ENCODE measurements at regions not wholly inside any gene's neighbourhood (a gene's known extent, or its start where the extent isn't known, plus 50 kb on each side); places are given as distances from the start of the nearest gene placed in this dataset.
"Not testable (repeated sequence)": the region's sequence is repeated elsewhere in the genome, so short reads cannot be mapped to it uniquely, and the experiment has no call there.

DNA sequence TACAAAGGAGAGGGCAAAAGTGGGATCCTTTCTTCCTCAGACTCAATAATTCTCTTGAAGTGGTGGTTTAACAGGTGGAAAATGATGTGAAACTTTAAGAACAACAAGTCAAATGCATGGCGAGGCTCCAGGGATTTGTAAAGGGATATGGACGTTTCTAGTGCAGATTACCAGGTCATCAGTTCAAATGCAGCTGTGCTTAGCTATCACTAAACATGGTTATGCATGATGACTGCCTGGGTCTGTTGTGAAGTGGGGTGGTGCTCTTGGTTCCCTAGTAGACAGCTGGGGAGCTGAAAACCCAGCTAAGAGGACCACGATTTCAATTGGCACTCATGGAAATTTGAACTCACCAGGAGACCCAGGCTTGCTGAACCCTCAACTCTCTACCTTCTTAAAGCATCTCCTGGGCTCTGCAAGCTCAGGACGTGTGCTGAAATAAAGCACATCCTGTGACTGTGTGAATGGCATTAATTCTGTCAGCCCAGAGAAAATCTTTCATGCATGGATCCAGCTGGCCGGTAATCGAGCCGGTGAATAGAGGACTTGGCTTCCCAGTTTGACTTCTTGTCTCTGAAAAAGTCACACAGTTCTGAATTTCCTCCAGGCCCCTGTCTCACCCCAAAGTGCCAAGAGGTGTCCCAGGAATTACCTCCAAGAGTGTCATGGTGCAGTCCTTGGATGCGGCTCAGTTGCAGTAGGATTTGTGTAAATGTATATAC, 146.1 kb downstream of the MTX2 start:
- Mint-ChIP-seq H3K36me3 (peaks cover 2% of the 10 kb centered on the region), H3K4me3 (no peak overlapping the region), H3K9me3 (no peaks in the 10 kb centered on the region), H3K27me3 (peaks cover 13% of the 10 kb centered on the region), H3K4me1 (no peaks in the 10 kb centered on the region), H3K27ac (no peak overlapping the region)

- Mint-ChIP-seq H3K4me1 (no peaks in the 10 kb centered on the region), H3K9me3 (no peaks in the 10 kb centered on the region), H3K36me3 (peaks cover 2% of the 10 kb centered on the region), H3K4me3 (no peak overlapping the region), H3K27me3 (peaks cover 13% of the 10 kb centered on the region), H3K27ac (no peak overlapping the region)
Observed at GRCh38 chr2:176415937-176416499, 146.8 kb downstream of the MTX2 start.

- peaks cover 13% of the 10 kb centered on the region for H3K27me3 Mint-ChIP-seq
- no peak overlapping the region for H3K4me3 Mint-ChIP-seq
- no peak overlapping the region for H3K27ac Mint-ChIP-seq
Observed at GRCh38 chr2:176418768-176419167, 149.5 kb downstream of the MTX2 start.

GRCh38 chr2:176419591-176420071, 150.4 kb downstream of the MTX2 start:
- no peaks in the 10 kb centered on the region for H3K9me3 Mint-ChIP-seq
- no peaks in the 10 kb centered on the region for H3K36me3 Mint-ChIP-seq
- no peaks in the 10 kb centered on the region for H3K4me1 Mint-ChIP-seq
- no peak overlapping the region for H3K4me3 Mint-ChIP-seq
- H3K27ac Mint-ChIP-seq = no peak overlapping the region
- H3K27me3 Mint-ChIP-seq = peaks cover 19% of the 10 kb centered on the region

More at GRCh38 chr2:176418768-176419167, 149.5 kb downstream of the MTX2 start:
- no peaks in the 10 kb centered on the region for H3K36me3 Mint-ChIP-seq
- no peaks in the 10 kb centered on the region for H3K4me1 Mint-ChIP-seq
- no peaks in the 10 kb centered on the region for H3K9me3 Mint-ChIP-seq

- Mint-ChIP-seq H3K4me1 (no peaks in the 10 kb centered on the region), H3K4me3 (no peak overlapping the region), H3K9me3 (peaks cover 0 to 2% (median 0%) of the 10 kb centered on the region in 3 donors), H3K27ac (no peak overlapping the region), H3K27me3 (peaks cover 16% of the 10 kb centered on the region), H3K36me3 (no peaks in the 10 kb centered on the region)
Observed at GRCh38 chr2:176421297-176422050, 152.2 kb downstream of the MTX2 start.

DNA sequence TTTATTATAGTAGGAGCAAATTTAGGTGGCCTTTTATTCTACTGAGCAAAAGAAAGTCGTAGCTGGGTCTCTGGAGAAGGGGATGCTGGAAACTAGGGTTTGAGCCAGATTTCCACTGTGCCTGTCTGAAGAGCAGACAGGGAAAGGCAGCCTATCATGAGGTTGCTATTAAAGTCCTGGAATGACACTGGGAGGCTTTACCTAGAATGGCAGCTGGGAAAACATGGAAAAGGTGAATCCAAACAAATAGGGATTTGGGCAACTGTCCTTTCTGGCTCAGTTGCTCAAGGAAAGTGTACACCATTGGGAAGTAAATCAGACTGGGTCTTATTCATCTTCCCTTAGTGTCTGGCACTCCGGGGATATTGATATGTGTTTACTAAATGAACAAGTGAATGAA, 154.6 kb downstream of the MTX2 start:
- Mint-ChIP-seq H3K4me3 (no peak overlapping the region), H3K36me3 (no peaks in the 10 kb centered on the region), H3K27ac (no peak overlapping the region), H3K27me3 (peaks cover 13% of the 10 kb centered on the region), H3K9me3 (peaks cover 0 to 15% (median 5%) of the 10 kb centered on the region in 3 donors), H3K4me1 (peaks cover 0 to 2% (median 1%) of the 10 kb centered on the region in 3 donors)

- Mint-ChIP-seq H3K27me3 (peaks cover 9% of the 10 kb centered on the region), H3K27ac (no peak overlapping the region), H3K4me1 (peaks cover 0 to 6% (median 5%) of the 10 kb centered on the region in 3 donors), H3K9me3 (peaks cover 1 to 21% (median 14%) of the 10 kb centered on the region in 3 donors), H3K36me3 (no peaks in the 10 kb centered on the region), H3K4me3 (no peak overlapping the region)
Observed at GRCh38 chr2:176424746-176425145, 155.5 kb downstream of the MTX2 start.

DNA sequence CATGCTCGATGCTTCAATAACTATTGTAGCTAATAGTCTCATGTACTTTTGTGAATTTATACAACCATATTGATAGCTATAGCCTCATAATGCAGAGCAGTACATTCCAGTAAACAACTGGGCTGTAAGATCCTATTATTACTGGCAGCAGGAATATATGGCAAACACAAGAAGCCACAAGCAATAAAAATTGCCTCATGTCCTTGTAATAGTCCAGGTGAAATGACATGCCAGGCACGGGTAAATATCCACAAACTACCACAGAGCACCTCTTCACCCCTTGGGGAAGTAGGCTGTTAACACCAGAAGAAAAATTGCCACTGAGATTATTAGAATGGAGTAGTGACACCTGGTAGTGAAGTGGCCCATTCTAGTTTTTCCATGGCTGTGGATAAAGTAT, 158.3 kb downstream of the MTX2 start:
- H3K27ac Mint-ChIP-seq = no peak overlapping the region
- H3K4me3 Mint-ChIP-seq = no peak overlapping the region
- peaks cover 4 to 26% (median 21%) of the 10 kb centered on the region in 3 donors for H3K9me3 Mint-ChIP-seq
- H3K36me3 Mint-ChIP-seq = no peaks in the 10 kb centered on the region
- peaks cover 8% of the 10 kb centered on the region for H3K27me3 Mint-ChIP-seq
- peaks cover 0 to 6% (median 5%) of the 10 kb centered on the region in 3 donors for H3K4me1 Mint-ChIP-seq

DNA sequence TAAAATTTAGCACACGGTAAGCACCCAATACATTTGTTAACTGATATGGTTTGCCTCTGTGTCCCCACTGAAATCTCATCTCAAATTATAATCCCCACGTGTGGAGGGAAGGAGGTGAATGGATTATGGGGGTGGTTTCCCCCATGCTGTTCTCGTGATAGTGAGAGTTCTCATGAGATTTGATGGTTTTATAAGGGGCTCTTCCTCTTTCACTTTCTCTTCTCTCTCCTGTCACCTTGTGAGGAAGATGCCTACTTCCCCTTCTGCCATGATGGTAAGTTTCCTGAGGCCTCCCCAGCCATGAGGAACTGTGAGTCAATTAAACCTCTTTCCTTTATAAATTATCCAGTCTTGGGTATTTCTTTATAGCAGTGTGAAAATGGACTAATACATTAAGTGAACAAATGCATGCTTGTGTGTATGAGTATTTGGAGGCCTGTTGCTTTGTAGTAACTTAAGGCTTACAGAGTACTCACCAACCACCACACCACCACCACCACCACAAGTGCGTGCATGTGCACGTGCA, 159.8 kb downstream of the MTX2 start:
- not testable (repeated sequence) for H3K36me3 Mint-ChIP-seq, H3K4me3 Mint-ChIP-seq, H3K4me1 Mint-ChIP-seq, H3K27me3 Mint-ChIP-seq
- H3K9me3 Mint-ChIP-seq = peaks cover 4 to 28% (median 21%) of the 10 kb centered on the region in 3 donors
- peak overlapping the region in 1 of 3 donors; percentile 59 for H3K27ac Mint-ChIP-seq

DNA sequence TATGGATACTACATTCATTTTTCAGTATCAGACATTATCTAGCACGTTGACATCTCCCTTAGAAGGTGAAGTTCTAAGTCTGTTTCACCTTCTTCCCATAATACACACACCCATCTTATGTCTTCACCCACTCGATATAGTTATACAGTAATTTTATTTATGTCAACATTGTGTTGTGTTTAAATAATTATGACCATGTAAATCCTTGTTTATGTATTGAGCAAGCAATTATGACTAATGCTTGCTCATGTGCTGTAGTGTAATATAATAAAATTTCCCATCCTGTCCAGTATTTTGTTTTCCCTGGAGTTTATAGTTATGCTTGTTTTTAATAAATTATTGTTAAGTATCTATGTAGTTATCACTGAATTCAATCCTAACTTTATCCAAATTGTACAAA, 163.2 kb downstream of the MTX2 start:
- no peaks in the 10 kb centered on the region for H3K27me3 Mint-ChIP-seq
- no peaks in the 10 kb centered on the region for H3K36me3 Mint-ChIP-seq
- H3K27ac Mint-ChIP-seq = peak overlapping the region in 1 of 3 donors; percentile 37
- peaks cover 0 to 6% (median 5%) of the 10 kb centered on the region in 3 donors for H3K4me1 Mint-ChIP-seq
- peaks cover 4 to 31% (median 25%) of the 10 kb centered on the region in 3 donors for H3K9me3 Mint-ChIP-seq
- H3K4me3 Mint-ChIP-seq = no peak overlapping the region

GRCh38 chr2:176435729-176436128, 166.5 kb downstream of the MTX2 start:
- peaks cover 3% of the 10 kb centered on the region for H3K27me3 Mint-ChIP-seq
- H3K9me3 Mint-ChIP-seq = peaks cover 3 to 9% (median 4%) of the 10 kb centered on the region in 3 donors
- no peaks in the 10 kb centered on the region for H3K4me1 Mint-ChIP-seq
- no peak overlapping the region for H3K27ac Mint-ChIP-seq
- no peaks in the 10 kb centered on the region for H3K36me3 Mint-ChIP-seq
- no peak overlapping the region for H3K4me3 Mint-ChIP-seq

DNA sequence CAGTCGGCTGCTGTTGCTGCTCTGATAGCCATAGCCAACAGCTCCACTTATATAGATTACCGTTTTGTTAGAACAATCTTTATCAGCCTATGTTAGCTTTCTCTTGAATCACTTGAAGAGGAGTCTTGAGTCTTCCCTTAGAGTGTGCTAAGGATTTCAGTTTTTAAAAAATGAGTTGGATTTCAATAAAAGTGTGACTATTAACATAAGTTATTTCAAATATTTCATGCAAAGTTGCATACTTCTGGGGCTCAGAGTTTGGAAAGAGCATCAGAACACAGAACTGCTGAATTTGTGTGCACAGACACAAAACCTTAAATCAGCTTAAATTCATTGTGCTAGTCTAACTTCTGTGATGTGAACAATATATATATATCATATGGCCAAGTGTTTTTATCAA, 174.7 kb downstream of the MTX2 start:
- Mint-ChIP-seq H3K27me3 (no peaks in the 10 kb centered on the region), H3K36me3 (no peaks in the 10 kb centered on the region), H3K4me1 (peaks cover 4 to 9% (median 6%) of the 10 kb centered on the region in 3 donors), H3K4me3 (no peak overlapping the region), H3K27ac (no peak overlapping the region), H3K9me3 (no peaks in the 10 kb centered on the region)

DNA sequence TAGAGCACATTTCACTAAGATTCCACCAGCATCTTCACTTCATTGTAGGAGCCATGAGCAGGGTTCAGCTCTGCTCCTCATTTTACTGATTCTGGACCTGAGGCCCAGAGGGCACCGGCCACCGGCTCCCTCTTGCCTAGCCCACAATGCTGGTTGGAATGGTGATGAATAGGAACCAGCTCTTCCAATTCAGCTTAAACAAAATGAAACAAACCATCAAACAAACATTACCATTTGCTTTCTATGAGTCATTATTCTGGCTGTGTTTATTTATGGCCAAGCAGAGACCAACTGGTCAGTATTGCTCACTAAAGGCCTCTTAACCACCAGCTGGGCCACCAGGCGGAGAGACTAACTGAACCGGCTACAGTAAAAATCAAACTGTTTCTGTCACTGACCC, 176.7 kb downstream of the MTX2 start:
- H3K27me3 Mint-ChIP-seq = peaks cover 2% of the 10 kb centered on the region
- peaks cover 4 to 9% (median 6%) of the 10 kb centered on the region in 3 donors for H3K4me1 Mint-ChIP-seq
- H3K9me3 Mint-ChIP-seq = no peaks in the 10 kb centered on the region
- H3K27ac Mint-ChIP-seq = no peak overlapping the region
- no peak overlapping the region for H3K4me3 Mint-ChIP-seq
- H3K36me3 Mint-ChIP-seq = no peaks in the 10 kb centered on the region

GRCh38 chr2:176446718-176447414, 177.6 kb downstream of the MTX2 start:
- peaks cover 2% of the 10 kb centered on the region for H3K27me3 Mint-ChIP-seq
- no peak overlapping the region for H3K4me3 Mint-ChIP-seq
- H3K36me3 Mint-ChIP-seq = no peaks in the 10 kb centered on the region
- H3K9me3 Mint-ChIP-seq = no peaks in the 10 kb centered on the region
- H3K27ac Mint-ChIP-seq = peak overlapping the region in 1 of 3 donors; percentile 19
- H3K4me1 Mint-ChIP-seq = peaks cover 4 to 9% (median 6%) of the 10 kb centered on the region in 3 donors

Data from IgD-negative memory B cell (primary cell).